GM18867 (cell line): ENCODE measurements at regions not wholly inside any gene's neighbourhood (a gene's known extent, or its start where the extent isn't known, plus 50 kb on each side); places are given as distances from the start of the nearest gene placed in this dataset.

ENCODE experiments used
- ATAC-seq: cut with Tn5 transposase; IDR thresholded peaks from one replicate; pipeline ENCODE4 v1.9.1; 2021; ENCODE audit warnings: mild to moderate bottlenecking, moderate library complexity; ENCODE audit not compliant: unreplicated experiment

GRCh38 chr10:128312250-128312649 is 186.0 kb upstream of the MKI67 start:
- no peak for ATAC-seq

- no peak for ATAC-seq
These were observed 188.5 kb upstream of the MKI67 start for GRCh38 chr10:128314686-128315085.

- ATAC-seq, result no peak
These were observed 190.0 kb upstream of the MKI67 start for GRCh38 chr10:128316121-128316726.

- no peak for ATAC-seq
These were observed 190.7 kb upstream of the MKI67 start for GRCh38 chr10:128316925-128317324.

GRCh38 chr10:128318366-128318765 is 192.1 kb upstream of the MKI67 start:
- ATAC-seq, result no peak

GRCh38 chr10:128318913-128319312 is 192.7 kb upstream of the MKI67 start:
- no peak for ATAC-seq

- ATAC-seq, result no peak
These were observed 195.9 kb upstream of the MKI67 start for GRCh38 chr10:128322106-128322505.

GRCh38 chr10:128322950-128323349 is 196.7 kb upstream of the MKI67 start:
- ATAC-seq, result no peak

- no peak for ATAC-seq
These were observed 198.0 kb upstream of the MKI67 start for GRCh38 chr10:128324058-128324827.

- no peak for ATAC-seq
These were observed 199.6 kb upstream of the MKI67 start for GRCh38 chr10:128325788-128326187.

- no peak for ATAC-seq
These were observed 200.0 kb upstream of the MKI67 start for GRCh38 chr10:128326251-128326650.

- no peak for ATAC-seq
These were observed 200.6 kb upstream of the MKI67 start for GRCh38 chr10:128326851-128327250.

GRCh38 chr10:128336401-128336800 is 210.2 kb upstream of the MKI67 start:
- ATAC-seq, result no peak

GRCh38 chr10:128337860-128338378 is 211.7 kb upstream of the MKI67 start:
- ATAC-seq, result no peak

GRCh38 chr10:128338951-128339350 is 212.7 kb upstream of the MKI67 start:
- no peak for ATAC-seq

- ATAC-seq, result no peak
These were observed 213.5 kb upstream of the MKI67 start for GRCh38 chr10:128339753-128340152.

- no peak for ATAC-seq
These were observed 219.1 kb upstream of the MKI67 start for GRCh38 chr10:128345353-128345752.

GRCh38 chr10:128360783-128361182 is 234.6 kb upstream of the MKI67 start:
- ATAC-seq, result no peak

GRCh38 chr10:128361487-128361886 is 235.3 kb upstream of the MKI67 start:
- no peak for ATAC-seq

GRCh38 chr10:128362514-128362913 is 236.3 kb upstream of the MKI67 start:
- no peak for ATAC-seq

GRCh38 chr10:128364631-128365030 is 238.4 kb upstream of the MKI67 start:
- no peak for ATAC-seq

- no peak for ATAC-seq
These were observed 239.0 kb upstream of the MKI67 start for GRCh38 chr10:128365156-128365725.
